Prostate gland (tissue), 2 donors: ENCODE measurements at regions not wholly inside any gene's neighbourhood (a gene's known extent, or its start where the extent isn't known, plus 50 kb on each side); places are given as distances from the start of the nearest gene placed in this dataset.

Experiments used
- DNase-seq: peaks from one replicate; pipeline ENCODE4 v3.0.0-alpha.2; 2019; ENCODE audit warnings: low spot score
- H3K27ac ChIP-seq, 2 donors: fragments of 200-600 bp; sonication (generic); 2 replicates each; pipeline ENCODE4 v1.5.1; 2017 to 2019
- H3K27me3 ChIP-seq: fragments of 200-600 bp; sonication (generic); replicated peaks from 2 replicates; pipeline ENCODE4 v1.5.1; 2019; ENCODE audit not compliant: insufficient read depth
- H3K36me3 ChIP-seq, 2 donors: fragments of 200-600 bp; sonication (generic); 1 replicate in 1 of 2; 2 replicates in 1 of 2; pipeline versions ENCODE4 v1.5.1 to v1.8.1; 2017 to 2019
- H3K4me1 ChIP-seq: fragments of 200-600 bp; sonication (generic); replicated peaks from 2 replicates; pipeline ENCODE4 v1.5.1; 2019
- H3K4me3 ChIP-seq, 2 donors: fragments of 200-600 bp; sonication (generic); 2 replicates each; pipeline ENCODE4 v1.5.1; 2017 to 2019
- H3K9me3 ChIP-seq: fragments of 200-600 bp; sonication (generic); 2 replicates; pipeline ENCODE4 v1.5.1; 2017
- POLR2A ChIP-seq: fragments of 450-650 bp; IDR thresholded peaks from one replicate; pipeline ENCODE4 v1.6.1; 2016; ENCODE audit warnings: antibody characterized with exemption, mild to moderate bottlenecking
- POLR2AphosphoS5 ChIP-seq: sonication (generic); formaldehyde crosslinking; IDR thresholded peaks from one replicate; pipeline ENCODE4 v1.6.1; 2017; ENCODE audit warnings: antibody characterized with exemption
- WGBS: methylation state at CpG from one replicate; pipeline ENCODE4 v1.1.5; 2018; 5-methylcytosine and 5-hydroxymethylcytosine counted together
- intact Hi-C: fragments of 100-400 bp; cut with DNase I; formaldehyde crosslinking; loops from one replicate; pipeline ENCODE4 v1.14.2; 2022
- TF ChIP-seq, protein P1 (sequence below), 4 experiments: fragments of 200-600 bp in 2 of 4; fragments of 450-650 bp in 2 of 4; sonication (generic) in 2 of 4; IDR thresholded peaks; 1 replicate in 3 of 4; 2 replicates in 1 of 4; pipeline ENCODE4 v1.5.1; 2016 to 2019; ENCODE audit warnings: antibody characterized with exemption in 4 of 4, mild to moderate bottlenecking in 2 of 4, moderate library complexity in 2 of 4

DNA sequence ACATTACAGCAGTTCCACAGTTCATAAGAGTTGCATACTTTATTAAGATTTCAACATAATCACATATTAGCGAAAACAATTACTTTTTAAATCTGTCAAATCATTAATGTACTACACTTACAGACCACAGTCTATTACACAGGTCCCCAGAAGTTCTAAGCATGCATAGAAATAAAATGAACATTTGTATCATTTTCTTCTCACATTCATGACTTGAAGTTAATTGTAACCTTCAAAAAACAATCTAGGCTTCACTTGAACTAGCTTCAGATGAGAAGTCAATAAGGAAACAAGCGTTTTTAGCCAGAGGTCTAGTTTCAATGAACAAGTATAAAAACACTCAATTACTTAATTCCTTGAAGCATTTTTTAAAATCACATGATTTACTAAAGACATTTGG, 238.3 kb downstream of the HACE1 start:
- WGBS: 89% methylated on average over 2 of the region's 2 CpGs
- no peak overlapping the region for H3K27ac ChIP-seq

DNA sequence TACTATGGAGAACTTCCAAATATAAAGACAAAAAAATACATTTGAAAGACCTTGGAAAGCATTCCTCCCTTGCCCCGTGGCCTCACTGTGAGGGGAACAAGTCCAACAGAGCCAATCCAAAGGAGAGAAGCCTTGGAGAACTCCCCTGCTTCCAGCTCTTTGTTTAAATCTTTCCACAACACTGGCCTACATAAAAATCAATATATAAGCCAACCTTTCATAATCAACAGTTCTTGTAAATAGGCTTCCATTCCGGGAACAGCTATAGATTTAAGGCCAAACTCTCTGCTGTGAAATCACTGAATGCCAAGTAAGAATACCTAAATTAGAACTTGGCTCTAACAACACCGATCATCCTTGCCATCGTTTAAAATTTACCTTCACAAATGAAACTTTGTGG, 242.1 kb downstream of the HACE1 start:
- 53% methylated on average over 4 of the region's 4 CpGs for WGBS
- no peak for TF ChIP-seq POLR2A
- no peak for TF ChIP-seq POLR2AphosphoS5
- TF ChIP-seq, protein P1, sequence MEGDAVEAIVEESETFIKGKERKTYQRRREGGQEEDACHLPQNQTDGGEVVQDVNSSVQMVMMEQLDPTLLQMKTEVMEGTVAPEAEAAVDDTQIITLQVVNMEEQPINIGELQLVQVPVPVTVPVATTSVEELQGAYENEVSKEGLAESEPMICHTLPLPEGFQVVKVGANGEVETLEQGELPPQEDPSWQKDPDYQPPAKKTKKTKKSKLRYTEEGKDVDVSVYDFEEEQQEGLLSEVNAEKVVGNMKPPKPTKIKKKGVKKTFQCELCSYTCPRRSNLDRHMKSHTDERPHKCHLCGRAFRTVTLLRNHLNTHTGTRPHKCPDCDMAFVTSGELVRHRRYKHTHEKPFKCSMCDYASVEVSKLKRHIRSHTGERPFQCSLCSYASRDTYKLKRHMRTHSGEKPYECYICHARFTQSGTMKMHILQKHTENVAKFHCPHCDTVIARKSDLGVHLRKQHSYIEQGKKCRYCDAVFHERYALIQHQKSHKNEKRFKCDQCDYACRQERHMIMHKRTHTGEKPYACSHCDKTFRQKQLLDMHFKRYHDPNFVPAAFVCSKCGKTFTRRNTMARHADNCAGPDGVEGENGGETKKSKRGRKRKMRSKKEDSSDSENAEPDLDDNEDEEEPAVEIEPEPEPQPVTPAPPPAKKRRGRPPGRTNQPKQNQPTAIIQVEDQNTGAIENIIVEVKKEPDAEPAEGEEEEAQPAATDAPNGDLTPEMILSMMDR (IDR thresholded peaks at IDR 0.05): no peak
- intact Hi-C loops: no loop called here

More for the DNA sequence above, 238.3 kb downstream of the HACE1 start:
- Histone ChIP-seq H3K27me3 (no peaks in the 10 kb centered on the region), H3K4me3 (no peak overlapping the region), H3K36me3 (no peaks in the 10 kb centered on the region), H3K9me3 (no peaks in the 10 kb centered on the region), H3K4me1 (no peaks in the 10 kb centered on the region)
- TF ChIP-seq POLR2AphosphoS5: no peak
- no peak for TF ChIP-seq POLR2A
- TF ChIP-seq, protein P1 (IDR thresholded peaks at IDR 0.05): no peak
- no peak for DNase-seq
- intact Hi-C loops: no loop called here

DNA sequence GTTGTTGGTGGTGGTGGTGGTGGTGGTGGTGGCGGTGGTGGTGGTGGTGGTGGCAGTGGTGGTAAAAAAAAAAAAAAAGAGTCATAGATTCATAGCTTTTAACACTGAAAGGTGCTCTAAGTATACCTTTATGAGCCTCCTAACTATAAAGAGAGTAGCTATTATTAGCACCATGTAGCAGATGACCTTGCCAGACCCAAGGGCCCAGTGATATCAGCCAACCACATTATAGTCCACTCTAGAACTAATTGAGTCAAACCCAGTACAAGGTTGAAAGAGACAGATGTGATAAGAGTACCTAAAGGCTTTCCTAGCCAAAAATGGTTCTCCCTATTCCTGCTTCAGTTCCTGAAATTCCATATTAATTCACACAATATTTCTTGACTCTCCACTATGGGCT, 245.3 kb downstream of the HACE1 start:
- intact Hi-C loops: no loop called here
- 94% methylated on average over 1 of the region's 1 CpG for WGBS
- Histone ChIP-seq H3K27me3 (no peaks in the 10 kb centered on the region), H3K36me3 (no peaks in the 10 kb centered on the region), H3K4me3 (no peak overlapping the region), H3K9me3 (no peaks in the 10 kb centered on the region), H3K27ac (no peak overlapping the region), H3K4me1 (no peaks in the 10 kb centered on the region)
- no peak for TF ChIP-seq POLR2A
- TF ChIP-seq POLR2AphosphoS5: no peak
- TF ChIP-seq, protein P1 (IDR thresholded peaks at IDR 0.05): no peak
- DNase-seq: no peak

More for the DNA sequence above, 242.1 kb downstream of the HACE1 start:
- Histone ChIP-seq H3K4me3 (no peak overlapping the region), H3K9me3 (no peaks in the 10 kb centered on the region), H3K36me3 (no peaks in the 10 kb centered on the region), H3K27ac (no peak overlapping the region), H3K4me1 (no peaks in the 10 kb centered on the region), H3K27me3 (no peaks in the 10 kb centered on the region)
- DNase-seq: no peak

DNA sequence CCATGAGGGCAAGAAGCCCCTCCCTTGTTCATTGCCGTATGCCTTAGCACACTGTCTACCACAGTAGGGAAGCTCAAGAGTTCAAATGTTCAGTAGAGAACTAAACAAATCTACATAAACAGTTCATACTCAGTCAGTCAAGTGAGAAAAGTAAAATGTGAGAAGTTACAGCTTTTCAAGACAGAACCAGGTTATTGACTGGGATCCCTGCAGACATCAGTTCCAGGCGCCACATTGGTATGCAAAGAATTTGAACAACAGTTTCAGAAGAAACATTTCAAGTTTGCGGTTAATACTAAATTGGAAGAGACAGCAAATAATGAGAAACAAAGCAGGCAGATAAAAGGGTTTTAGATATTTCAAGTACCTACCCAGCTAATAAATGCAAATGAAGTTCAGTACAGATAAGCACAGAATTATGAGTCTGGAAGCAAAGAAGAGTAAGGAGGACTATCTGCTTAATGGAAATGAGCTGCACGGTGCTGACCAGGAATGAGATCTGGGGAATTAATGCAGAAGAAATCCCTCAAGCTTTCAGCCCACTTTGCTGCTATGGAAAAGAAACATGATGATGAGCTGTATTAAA, 246.2 kb downstream of the HACE1 start:
- intact Hi-C loops: no loop called here
- Histone ChIP-seq H3K4me1 (no peaks in the 10 kb centered on the region), H3K27ac (no peak overlapping the region), H3K9me3 (no peaks in the 10 kb centered on the region), H3K27me3 (no peaks in the 10 kb centered on the region), H3K36me3 (no peaks in the 10 kb centered on the region), H3K4me3 (no peak overlapping the region)
- no peak for TF ChIP-seq POLR2AphosphoS5
- TF ChIP-seq, protein P1 (IDR thresholded peaks at IDR 0.05): no peak
- no peak for DNase-seq
- WGBS: 31% methylated on average over 4 of the region's 4 CpGs

DNA sequence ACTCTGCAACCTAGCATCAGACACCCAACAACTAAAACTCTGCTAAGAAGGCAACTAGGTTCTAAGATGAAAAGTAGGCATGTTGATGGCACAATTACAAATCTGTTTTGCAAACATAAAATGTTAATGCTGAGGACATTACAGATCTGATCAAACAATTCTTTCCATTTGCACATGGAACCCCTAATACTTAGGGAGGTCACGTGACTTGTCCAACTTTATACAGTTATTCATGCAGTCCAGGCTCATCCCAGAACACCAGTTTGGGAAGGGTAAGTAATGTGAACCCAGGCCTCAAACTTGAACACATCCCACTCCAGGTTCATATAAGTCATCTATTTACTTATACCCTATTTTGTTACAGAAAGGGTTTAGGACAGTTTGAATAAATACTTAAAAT, 247.2 kb downstream of the HACE1 start:
- Histone ChIP-seq H3K9me3 (no peaks in the 10 kb centered on the region), H3K4me3 (no peak overlapping the region), H3K4me1 (no peaks in the 10 kb centered on the region), H3K27ac (no peak overlapping the region), H3K36me3 (no peaks in the 10 kb centered on the region), H3K27me3 (no peaks in the 10 kb centered on the region)
- 91% methylated on average over 1 of the region's 1 CpG for WGBS
- TF ChIP-seq POLR2AphosphoS5 (no peak), POLR2A (no peak)
- TF ChIP-seq, protein P1 (IDR thresholded peaks at IDR 0.05): no peak
- intact Hi-C loops: no loop called here
- no peak for DNase-seq
